NCI-H2196 (cell line): ENCODE measurements at regions not wholly inside any gene's neighbourhood (a gene's known extent, or its start where the extent isn't known, plus 50 kb on each side); places are given as distances from the start of the nearest gene placed in this dataset.

Experiments
- DNase-seq: peaks from one replicate; lab custom pipeline; 2025; ENCODE audit not compliant: unreplicated experiment; lab: John Stamatoyannopoulos, UW

DNA sequence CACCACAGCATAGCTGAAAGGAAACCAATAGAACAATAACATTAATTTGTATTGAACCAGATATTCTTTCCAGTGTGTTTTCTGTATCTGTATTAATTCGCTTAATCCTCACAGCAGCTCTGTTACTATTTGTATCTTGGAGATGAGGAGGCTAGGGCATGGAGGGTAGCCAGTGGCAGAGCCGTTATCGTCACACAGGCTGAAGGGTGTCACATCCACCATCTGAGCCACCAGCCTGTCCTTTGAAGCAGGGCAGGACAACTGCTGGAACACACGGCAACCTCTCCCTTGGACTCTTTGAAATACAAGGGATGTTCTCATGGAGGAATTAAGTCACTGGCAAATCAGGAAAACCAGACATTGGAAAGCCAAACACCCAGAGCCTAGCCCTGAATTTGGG, 628.0 kb upstream of the CDH4 start:
- DNase-seq = no peak

DNA sequence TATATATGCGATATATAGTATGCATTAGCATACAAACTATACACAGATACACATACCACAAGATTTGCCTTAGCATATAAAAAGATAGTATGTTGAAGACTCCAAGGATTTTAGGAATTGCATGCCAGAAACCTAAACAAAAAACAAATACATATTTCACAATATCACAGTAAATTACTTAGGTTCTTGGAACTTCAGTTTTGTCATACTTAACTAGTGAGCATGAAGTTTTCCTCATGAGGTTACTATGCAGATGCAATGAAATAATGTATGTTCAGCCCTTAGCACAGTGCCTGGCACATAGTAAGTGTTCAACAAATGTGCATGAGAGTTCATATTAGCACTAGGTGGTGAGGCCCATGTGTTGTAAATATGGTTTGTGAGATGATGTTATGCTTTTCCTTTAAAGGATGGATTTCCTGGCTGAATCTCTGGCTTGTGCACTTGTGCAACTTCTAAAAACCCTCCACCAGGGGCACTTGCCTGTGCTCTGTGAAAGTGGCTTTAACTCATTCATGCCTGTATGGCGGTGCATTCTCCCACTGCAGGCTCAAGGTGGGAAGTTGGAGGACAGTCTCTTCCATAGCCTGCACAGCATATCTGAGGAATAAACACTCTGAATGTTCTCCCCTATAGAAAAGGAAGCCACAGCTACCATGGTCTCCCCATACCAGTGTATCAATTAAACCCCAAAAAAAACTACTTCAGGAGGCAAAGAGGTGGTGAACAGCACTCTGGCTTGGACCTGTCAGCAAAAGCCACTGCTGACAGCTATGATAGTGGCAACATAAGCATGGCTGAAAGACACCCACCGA, 624.1 kb upstream of the CDH4 start:
- no peak for DNase-seq

DNA sequence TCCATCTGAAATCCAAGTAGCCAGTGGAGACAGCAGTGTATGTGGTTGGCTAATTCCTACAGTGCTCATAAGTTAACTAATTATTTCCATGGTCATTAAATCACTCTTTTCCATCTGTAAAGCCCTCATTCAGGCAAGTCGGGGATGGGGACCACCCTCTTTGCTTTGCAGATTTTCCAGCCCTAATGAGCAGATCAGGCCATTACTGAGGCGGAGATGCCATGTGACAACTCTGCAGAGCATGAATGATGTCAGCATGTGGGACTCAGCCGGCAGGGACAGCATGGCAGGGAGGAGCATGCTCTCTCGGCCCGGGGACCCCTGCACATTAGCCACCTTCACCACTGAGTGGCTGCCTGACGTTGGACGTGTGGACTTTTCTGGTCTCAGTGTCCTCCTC, 623.3 kb upstream of the CDH4 start:
- DNase-seq = no peak

DNA sequence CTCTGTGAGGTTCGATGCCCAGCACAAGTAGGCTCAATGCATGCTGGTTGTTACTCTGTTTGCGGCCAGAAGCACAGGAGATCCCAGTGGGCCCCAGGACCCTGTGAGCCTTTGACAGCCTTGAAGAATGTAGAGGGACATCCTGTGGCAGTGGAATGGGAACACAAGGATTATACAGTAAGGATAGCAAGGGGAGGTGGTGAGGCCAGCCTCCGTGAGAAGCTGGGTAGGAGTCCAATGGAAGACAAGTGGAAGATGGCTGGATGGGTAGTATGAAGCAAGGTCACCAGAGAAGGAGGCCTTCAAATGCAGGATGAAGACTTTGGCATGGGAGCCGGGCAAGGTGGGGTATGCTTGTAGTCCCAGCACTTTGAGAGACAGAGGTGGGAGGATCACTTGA, 622.9 kb upstream of the CDH4 start:
- DNase-seq = no peak

DNA sequence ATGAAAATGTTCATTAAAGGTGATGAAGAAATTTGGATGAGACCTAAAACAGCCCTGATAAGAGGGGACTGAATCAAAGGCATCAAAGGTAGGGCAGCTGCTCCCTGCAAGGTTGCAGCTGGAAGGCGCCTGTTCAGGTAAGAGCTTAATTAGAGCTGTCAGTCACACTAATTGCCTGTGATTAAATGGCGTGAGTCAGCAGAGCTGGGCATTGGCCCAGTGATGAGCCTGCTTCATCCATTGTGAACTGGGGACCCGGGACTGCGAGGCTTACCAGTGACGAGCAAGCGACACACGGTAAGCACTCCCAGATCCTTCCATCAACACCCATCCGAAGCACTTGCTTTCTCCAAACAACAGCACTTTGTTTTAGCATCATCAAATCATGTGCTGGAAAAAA, 621.5 kb upstream of the CDH4 start:
- peak; percentile 74 for DNase-seq

DNA sequence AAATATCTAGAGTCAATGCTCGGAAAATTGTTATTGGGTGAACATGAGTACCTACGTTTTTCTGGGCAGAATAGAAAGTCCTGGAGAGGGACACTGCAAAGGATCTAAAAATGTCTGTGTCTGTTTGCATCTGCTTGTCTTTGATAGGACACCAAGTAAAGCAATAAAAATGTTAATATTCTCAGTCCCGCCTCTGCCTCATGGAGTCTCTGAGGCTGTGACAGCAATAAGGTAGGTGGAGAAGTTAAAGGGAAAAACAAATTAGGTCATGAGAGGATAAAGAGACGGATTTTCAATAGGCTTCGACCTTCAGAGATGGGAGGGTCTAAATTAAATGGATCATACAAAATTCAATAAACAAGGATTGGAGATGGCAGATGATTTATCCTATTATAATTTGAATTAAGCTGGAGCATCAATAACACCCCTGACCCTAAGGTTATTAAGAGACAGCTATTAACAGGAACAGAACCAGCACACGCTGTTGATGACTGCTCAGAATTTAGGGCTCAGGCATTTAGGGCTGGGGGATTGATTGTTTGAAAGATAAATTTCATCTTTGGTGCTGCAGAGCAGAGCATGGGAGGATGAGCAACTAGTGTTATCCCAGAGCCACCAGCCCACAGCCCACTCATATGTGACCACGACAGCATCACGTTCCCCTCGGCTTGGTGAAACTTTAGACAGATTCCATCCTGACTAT, 620.3 kb upstream of the CDH4 start:
- no peak for DNase-seq

DNA sequence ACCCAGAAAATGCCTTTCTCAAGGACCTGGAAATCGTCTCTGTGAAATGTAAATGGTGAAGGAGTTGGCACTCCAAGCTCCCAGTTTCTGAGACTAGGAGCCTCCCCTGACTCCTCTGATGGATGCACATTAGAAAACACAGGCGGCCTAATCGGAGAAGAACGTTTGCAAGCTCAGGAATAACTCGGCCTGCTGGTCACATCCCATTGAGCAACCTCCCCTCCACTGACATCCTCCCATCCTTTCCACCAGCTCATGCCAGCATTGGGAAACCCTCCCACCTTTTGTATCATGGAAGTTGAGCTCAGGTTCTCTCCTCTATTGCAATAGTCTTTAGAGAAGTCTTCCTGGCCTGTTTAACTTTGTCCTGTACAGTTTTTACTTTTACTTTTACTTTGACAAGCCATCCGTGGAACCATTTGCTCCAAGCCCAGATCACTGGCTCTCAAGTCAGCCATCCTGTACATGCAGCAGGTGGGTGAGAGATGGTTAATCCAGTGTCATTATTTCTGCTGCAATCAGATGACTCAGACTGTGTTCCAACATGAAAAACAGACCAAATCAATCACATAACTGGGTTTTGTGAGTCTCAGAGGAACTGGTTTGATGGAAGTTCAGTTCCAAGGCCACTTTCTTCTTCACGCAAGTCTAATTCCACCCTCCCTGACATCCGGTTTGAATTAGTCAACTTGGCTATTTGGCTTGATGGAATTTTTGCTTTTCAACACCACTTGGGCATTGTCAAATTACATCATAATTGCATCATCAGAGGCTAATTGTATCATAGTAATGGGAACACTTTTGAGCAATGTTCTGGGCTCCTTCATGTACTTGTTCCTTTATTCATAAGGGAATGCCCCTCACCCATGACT, 619.4 kb upstream of the CDH4 start:
- no peak for DNase-seq

DNA sequence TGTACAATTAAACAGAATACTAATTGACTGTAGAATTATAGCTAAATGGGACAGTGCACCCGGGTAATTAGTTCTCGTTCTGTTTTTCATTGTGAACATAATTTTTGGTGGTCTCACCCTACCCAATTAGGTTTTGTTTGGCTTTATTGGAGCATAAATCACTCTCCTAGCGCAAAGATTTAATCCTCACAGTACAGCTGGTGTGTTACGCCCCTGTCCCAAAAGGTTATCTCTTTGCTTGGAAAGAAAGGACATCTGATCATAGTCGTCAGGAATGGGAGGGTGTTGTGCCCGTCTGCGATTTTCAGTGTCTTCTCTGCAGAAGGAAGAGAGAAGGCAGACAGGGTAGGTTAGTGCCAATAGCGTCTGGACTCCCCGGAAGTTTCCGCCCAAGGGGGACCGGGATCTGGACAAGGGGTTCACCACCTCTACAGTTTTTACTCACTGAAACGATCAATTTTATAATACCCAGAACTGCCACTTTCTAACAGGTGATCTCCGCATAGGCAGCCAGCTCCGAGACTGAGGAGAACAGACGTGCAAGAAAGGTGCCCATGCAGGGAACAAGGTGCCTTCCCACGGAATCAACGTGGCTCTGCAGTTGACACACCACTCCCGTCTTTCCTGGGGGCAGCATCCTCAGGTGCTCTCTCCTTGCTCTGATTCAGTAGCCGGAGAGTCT, 617.4 kb upstream of the CDH4 start:
- DNase-seq = no peak

DNA sequence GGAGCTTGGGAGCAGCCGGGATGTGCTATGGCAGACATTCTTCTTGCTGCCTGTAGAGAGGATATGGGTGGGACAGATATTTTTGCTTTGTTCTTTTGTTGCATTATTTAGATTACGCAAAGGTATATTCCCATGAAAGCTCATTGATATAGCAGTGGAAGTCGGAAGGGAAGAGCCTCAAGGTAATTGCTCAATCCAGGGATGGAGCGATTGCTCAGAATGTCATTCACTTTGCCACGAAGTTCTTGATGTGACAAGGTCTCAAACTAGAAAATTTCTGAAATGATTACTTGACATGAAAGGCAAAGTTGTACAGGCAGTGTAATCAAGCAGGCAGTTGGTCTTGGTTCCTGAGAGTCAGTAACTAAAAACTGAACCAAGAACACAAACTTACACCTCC, 615.6 kb upstream of the CDH4 start:
- no peak for DNase-seq

DNA sequence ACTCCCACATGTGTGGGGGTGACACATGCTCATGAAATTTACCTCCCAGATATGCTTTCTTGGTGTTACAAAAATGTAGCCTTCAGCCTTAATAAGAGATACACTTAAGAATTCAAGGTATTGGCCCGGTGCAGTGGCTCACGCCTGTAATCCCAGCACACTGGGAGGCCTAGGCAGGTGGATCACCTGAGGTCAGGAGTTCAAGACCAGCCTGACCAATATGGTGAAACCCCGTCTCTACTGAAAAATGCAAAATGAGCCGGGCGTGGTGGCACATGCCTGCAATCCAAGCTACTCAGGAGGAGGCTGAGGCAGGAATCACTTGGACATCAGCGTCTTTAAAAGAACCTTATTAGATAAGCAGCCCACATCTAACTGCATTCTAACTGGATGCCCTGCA, 614.3 kb upstream of the CDH4 start:
- DNase-seq = no peak

DNA sequence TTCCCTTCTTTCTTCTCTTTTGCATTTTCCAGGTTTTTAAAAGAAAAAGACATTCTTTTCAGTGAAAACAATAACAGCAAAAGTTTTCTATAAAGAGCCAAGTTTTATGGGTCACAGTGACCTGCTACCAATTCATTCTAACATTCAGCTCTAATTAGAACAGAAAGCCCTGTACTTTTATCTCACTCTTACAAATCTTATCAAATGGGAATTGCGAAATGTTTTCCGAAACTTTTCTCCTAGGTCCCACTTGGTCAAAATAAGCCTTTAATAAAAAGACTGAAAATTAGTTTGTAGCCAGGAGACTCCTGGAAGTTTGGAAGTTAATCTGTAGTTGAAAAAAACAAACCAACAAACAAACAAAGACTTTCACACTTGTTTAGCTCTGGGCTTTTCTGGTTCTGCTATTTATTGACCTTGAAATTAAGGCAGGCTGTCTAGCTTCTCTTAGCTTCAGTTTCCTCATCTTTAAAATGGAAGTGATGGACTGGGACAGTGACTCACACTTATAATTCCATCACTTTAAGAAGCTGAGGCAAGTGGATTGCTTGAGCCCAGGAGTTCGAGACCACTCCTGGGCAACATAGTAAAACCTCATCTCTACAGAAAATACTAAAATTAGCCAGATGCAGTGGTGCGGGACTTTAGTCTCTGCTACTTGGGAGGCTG, 613.5 kb upstream of the CDH4 start:
- DNase-seq = no peak

DNA sequence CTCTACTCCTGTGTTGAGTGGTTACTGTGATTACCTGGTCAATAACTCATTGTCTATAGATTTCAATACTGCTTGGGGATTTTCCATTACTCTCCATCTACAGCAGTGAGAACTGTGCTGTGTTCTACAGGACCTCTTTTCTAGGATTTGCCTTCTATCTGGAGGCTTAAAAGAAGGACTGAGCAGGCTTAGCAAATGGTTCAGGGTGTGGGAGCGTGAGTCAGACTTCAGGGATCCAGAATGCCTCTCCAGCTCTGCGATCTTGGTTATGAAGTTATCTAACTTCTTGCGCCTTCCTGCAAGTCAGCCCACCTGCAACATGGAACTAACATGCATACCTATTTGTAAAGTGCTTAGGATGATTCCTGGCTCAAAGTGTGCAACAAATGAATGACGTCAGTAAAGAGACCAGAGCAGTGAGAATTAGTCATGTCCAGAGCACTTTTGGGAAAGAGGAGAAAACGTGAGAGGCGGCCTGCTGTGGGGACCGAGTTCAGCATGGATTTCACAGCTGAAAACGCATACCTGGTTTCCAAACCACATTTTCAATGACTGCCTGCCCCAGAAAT, 610.1 kb upstream of the CDH4 start:
- DNase-seq = no peak

DNA sequence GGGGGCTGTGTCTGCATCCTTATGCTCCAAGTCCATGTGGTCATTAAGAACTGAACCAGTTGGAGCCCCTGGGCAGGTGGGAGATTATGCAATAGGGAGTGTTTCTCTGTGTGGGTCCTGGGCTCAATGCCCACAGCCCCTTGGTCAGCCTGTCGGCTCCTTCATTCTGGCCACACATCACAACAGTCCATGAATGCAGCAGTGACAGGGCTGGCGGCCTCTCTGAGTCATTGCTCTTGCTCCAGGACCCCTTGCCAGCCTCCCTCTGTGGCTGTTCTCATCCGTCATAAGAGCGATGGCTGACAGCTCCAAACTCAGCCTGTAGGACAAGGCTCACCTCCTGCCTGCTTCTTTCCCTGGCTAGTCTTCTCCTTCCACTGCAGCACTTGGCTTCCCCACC, 609.5 kb upstream of the CDH4 start:
- DNase-seq = no peak

DNA sequence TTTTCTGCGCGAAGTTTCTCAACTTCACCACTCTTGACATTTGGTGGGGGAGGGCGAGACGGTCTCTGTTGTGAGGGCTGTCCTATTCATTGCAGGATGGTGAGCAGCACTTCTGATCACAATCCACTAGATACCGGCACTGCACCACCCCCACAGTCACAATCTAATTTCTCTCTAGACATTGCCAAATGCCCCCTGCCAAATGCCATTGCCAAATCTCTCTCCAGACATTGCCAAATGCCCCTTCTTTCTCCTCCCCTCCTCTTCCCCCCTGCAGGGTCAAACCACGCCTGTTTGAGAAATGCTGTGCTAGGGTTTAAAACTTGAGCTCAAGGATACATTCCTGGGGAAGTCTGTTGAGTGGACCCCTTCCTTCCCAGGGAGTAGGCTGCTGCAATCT, 603.5 kb upstream of the CDH4 start:
- no peak for DNase-seq

DNA sequence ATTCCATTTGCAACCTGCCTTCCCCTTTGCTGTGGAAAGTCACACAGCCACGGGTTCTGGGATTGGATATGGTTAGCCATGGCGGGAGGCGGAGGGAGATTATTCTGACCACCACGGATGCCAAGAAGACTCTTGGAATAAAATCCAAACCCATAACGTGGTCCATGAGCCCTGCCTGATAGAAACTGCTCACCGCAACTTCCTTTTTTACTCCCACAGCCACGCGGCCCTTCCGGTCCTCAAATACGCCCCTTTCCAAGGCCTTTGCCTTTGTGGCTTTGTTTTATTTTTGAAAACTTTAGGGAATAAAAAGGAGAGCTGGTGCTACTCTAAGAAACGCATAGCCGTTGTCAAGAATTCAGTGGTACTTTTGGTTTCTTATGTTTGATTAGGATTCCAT, 602.5 kb upstream of the CDH4 start:
- no peak for DNase-seq

DNA sequence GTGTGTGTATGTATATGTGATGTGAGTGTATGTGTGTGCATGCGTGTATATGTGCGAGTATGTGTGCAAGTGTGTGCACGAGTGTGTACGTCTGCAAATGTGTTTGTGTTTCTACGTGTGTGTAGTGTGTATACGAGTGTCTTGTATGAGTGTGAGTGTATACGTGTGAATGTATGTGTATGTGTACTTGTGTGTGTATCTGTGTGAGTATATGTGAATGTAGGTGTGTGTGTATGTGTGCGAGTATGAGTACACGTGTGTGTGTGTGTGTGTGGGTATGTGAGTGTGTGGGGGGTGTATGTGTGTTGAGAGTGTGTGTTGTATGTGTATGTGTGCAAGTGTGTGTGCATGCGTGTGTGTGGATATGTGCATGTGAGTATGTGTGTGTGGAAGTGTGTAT, 602.0 kb upstream of the CDH4 start:
- no peak for DNase-seq

DNA sequence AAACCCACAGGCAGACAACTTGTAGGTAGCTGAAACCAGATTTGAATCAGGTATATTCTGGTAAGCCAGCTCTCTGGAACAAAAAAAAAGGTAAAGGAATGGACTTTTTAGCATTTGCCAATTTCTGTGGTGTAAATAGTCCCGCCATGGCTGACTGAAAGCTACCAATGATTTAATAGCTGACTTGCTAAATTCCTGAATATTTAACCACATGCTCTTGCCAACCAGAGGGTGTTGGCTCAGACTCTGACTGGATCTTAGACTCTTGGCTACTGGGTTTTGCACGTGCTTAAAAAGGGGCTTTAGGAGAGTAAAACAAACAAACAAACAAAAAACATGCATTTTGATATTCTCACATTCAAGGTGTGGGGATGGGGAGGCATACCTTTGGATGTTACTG, 600.0 kb upstream of the CDH4 start:
- DNase-seq = no peak

DNA sequence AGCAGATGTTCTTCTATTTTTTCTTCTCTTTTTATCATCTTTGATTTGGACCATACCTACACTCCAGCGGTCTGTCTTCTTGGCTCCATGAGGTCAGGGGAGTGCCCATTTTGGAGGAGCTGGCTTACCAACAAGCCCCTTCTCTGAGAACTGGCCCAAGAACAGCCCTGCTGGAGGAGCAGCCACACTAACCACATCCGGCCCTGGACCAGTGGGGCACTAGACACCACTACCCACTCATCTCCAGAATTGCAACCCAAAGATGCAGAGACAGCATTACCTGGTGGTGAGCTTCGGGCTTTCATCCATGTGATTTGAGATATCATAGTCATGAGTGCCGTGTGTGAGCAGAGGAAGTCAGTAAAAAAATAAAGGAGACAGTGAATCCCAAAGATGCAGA, 599.4 kb upstream of the CDH4 start:
- DNase-seq = no peak

DNA sequence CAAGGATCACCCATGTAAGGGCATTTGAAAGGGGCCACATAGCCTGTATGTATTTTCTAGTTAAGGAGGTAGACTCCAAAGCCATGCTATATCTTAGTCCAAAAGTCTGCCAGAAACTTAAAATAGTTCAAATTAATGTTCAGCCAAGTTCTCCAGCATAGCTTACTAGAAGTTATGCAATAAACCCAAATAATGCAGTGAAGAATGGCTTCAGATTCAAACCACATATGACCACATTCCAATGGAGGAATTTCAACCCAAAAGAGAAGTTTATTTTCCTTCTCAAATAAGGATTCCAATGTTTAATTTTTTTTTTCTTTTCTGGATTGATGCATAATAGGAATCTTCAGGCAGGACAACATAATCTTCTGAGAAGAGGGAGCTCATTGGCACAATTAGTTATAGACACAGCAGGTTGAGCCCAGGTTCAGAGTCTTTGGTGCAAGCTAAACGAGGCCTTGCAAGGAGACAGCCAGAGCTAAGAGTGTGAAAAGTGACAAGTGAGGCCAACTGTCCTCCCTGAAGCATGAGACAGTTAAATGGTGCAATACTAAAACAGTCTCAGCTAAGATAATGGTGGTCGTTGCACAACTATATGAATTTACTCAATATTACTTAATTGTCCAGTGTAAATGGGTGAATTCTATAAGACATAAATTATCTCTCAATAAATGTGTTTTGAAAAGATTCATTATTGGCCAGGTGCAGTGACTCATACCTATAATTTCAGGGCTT, 598.8 kb upstream of the CDH4 start:
- no peak for DNase-seq

DNA sequence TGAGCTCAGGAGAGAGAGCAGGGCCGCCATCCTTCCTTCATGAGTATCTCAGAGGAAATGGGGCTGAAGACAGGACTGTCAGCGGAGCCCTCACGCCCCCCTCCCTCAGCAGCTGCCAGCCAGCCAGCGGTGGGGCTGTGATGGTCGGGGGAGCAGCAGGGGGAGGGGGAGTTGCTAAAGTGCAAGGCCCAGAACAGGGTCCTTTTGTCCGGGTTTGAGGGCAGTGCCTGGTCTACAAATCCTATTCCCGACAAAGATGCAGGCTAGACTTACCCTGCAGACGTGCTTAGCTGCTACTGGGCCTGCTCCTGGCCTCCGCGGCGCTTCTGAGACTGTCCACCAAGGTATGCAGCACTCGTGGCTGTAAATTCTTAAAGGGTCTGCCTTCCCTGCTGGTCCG, 593.4 kb upstream of the CDH4 start:
- DNase-seq = no peak
